ENCODE measurements at regions not wholly inside any gene's neighbourhood (a gene's known extent, or its start where the extent isn't known, plus 50 kb on each side); places are given as distances from the start of the nearest gene placed in this dataset.

GRCh38 chr2:16045653-16046352, 105.5 kb downstream of the MYCN start:
- no peak for TF ChIP-seq CTCF (conservative IDR thresholded peaks at IDR 0.05; ENCODE audit: low read length)
- no peak for TF ChIP-seq EZH2phosphoT487 (IDR thresholded peaks at IDR 0.05; ENCODE audit: borderline replicate concordance)
